ENCODE measurements at regions not wholly inside any gene's neighbourhood (a gene's known extent, or its start where the extent isn't known, plus 50 kb on each side); places are given as distances from the start of the nearest gene placed in this dataset.

DNA sequence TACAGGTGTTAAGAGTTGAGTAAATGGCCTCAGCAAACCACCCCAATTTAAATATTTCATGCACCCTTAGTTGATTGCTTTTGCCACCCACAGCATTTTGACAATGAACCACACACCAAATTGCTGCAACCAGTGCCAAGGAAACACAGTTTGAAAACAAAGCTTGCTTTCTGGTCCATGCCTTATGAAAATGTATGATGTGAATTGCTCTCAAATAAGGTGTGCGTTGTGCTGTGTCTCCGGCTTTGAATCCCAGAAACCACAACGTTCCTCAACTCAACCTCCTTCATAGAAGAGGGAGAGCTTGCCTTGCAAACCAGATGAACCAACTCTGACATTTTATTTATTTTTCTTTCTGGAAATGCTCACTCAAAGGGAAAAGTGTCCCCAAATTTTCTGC lies 762.7 kb downstream of the TLE1 start:
- DNase-seq (ENCODE audit: low read depth): no peak

DNA sequence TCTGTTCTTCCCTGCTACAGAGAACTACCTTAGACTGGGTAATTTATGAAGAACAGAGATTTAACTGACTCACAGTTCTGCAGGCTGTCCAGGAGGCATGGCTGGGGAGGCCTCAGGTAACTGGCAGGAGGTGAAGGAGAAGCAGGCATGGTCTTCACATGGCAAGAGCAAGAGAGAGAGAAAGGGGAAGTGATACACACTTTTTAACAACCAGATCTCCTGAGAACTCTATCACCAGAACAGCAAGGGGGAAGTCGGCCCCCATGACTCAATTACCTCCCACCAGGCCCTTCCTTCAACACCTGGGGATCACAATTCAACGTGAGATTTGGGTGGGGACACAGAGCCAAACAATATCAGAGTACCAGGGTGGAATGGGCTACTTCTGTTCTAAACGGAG lies 766.8 kb downstream of the TLE1 start:
- DNase-seq (ENCODE audit: low read depth): no peak

DNA sequence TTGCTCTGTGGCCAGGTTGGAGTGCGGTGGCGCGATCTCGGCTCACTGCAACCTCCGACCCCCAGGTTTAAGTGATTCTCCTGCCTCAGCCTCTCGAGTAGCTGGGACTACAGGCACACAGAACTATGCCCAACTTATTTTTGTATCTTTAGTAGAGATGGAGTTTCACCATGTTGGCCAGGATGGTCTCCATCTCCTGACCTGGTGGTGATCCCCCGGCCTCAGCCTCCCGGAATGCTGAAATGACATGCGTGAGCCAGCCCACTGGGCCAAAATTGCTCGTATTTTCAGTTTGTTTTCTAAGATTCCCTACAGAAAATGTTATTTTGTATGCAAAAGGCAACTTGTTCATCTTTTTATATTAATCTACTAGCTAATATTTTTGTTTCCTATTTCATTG lies 782.6 kb downstream of the TLE1 start:
- DNase-seq (ENCODE audit: low read depth): no peak

DNA sequence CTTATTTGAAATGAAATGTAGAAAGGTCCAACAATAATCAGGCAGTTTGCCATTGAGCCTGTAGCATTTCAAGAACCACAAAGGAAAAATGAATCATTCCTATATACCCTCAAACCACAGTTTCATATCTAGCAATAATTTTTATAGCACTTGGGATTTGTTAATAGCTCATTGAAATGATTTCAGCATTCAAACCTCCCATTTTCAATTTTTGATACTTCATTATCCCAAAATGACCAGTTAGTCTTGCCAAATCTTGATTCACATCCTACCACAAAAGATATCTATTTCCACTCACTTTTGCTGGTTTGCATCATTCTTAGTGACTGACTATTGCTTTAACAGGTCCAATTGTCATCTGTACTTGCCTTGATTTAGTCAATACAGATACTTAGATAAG lies 790.1 kb downstream of the TLE1 start:
- DNase-seq (ENCODE audit: low read depth): no peak

DNA sequence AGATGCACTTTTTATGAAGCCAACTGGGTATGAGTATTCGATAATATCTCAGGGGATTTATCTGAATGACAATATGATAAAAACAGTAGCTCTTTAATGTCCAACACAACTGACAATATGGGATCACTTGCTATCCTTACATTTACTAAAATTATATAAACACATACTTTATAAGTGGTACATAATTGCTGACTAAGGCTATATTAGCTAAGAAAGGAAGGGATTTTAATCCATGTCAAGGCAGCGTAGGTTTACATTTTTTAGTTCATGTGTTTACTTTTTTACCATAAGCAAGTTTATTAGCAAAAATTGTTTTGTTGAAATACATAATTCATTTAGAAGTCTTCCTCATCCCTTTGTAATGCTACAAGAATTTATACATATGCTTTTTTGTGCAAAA lies 796.2 kb downstream of the TLE1 start:
- no peak for DNase-seq (ENCODE audit: low read depth)

DNA sequence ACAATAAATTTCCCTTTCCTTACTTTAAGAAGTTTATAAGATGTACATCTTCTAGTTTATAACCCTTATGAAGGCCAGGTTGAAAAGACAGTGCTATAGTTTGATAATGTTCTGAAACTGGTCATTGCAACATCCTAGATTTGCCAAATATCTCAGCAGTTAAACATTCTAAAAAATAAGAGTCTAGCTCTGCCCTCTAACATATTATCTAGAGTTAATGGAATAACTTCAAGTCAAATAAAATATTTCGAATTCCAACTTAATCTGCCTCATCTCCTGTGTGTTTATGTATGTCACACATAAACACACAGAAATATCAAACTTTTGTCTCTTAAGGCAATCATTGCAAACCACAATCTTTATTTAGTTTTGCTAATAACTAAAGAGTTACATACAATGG lies 796.6 kb downstream of the TLE1 start:
- DNase-seq (ENCODE audit: low read depth): no peak

DNA sequence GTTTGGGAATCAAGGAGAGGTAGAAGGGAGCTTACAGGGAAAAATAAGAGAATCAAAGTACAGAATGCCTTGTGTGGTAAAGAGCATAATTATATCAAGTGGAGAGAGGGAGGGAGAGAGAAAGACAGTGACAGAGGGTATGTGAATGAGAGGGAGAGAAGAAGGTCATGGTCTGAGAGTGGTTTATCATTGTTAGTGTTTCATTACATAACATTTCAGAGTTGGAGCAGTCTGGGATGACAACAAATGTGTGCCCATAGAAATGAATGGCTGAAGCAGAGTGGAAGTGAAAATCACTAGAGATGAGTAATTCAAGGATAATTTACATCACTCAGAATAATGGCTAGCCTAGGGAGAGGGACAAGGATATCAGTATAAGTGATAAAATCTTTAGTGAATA lies 799.2 kb downstream of the TLE1 start:
- no peak for DNase-seq (ENCODE audit: low read depth)

DNA sequence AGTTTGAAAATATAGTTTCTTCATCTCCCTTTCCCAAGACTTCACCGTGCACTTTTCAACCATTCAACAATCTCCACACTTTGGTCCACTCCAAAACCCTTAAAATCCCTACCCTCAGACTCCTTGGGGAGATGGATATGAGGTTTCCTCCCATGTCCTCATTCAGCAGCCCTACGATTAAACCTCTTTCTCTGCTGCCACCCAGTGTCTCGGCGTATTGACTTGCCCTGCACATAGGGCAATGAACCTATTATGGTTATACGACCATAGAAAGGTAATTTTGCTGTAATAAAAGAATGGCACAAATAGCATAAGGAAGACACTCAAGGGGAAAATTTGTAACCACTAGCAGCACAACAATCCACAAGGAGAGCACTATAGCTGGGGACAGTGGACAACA lies 803.5 kb downstream of the TLE1 start:
- DNase-seq (ENCODE audit: low read depth): no peak

DNA sequence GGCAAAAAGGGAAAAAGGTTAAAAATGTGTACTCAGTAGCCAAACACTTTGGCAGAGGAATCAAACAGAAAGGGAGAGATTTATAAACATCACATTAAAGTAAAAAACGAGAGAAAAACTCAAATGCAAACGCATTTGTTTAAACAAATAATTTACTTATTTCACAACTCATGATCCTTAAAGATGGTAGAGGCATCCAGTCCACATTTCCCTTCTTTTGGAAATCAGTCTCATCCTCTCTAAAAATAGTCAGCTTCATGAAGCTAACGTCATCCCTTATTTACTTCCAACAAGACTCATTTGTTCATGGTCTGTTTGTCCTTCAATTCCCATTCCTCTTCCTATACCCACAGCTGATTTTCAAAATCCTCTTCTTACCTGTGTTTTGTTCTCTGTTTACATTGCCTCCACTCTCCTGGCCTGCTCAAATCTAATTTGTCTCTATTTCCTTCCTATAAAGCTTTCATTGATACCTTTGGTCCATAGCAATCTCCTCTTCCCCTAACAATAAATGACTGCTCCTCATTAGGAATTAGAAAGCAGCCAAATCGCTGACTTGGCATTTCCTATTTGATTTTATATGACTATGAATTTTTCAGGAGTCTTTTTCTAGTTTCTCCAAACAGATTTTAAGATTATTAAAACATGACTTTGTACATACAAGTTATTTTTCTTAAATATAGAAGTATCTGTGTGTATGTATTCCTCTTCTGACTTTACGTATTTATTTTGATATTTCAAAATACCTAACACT lies 805.3 kb downstream of the TLE1 start:
- no peak for DNase-seq (ENCODE audit: low read depth)

DNA sequence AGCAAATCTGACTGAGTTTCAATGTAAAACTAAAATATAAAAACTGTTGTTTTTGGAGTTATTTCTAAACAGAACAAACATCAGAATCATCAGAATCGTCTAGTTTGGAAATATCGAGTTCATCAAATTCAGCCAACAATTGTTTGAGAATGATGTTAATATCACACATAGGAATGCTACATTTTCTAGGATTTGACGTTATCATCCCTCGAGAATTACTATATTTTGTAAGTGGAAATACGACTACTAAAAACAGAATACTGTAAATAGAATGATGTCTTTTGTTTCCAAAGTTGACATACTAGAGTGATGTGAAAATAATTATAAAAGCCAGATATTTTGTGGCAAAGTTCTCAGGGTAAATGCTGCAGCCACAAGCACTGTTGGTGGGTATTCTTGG lies 805.9 kb downstream of the TLE1 start:
- no peak for DNase-seq (ENCODE audit: low read depth)

DNA sequence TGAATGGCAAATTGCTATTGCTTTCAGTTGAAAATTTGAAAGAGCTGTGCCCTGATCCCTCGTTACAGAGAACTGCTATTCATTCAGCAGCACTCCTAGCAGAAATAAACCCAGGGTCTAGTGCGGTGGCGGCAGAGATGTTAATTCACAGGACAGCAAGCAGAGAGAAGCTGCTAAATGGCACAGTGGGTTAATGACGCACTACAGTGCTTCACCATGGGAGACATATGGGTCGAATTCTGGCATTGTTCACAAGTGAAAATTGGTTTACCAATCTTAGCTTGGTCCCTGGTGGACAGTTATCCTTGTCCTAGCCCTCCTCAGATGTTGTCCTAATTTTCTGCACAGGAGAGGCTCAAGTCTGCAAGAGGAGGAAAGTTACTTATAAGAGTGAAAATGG lies 807.4 kb downstream of the TLE1 start:
- no peak for DNase-seq (ENCODE audit: low read depth)

DNA sequence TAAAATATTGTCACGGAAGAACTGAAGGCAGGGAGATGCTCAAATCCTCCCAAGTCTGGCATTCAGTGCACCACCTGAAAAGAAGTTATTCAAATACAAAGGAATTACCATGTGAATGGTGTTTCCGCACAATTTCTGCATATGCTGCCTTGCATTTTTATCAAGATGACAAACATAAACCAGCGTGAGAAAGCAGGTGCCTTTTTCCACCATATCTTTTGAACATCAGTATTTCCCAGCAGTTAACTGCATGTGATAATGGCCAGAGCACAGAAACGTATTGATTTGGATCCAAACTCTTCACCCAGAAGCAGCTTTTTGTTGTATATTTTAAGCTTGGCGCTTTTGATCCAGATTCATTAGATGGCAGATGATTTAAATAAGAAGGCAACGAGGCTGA lies 808.0 kb downstream of the TLE1 start:
- no peak for DNase-seq (ENCODE audit: low read depth)

DNA sequence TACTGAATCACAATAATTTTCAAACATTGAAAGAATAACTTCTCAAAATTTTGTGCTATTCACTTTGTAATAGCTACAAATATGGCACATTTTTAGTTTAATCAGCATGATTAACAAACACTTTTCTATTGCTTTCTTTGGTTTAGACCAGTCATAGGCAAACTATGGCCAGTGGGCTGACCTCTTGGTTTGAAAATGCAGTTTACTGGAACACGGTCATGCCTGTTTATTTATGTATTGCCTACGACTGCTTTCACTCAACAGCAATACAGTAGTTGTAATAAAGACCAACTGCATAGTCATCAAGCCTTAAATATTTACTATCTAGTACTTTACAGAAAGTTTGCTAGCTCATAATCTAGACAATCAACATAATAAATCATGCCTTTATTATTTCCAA lies 810.8 kb downstream of the TLE1 start:
- no peak for DNase-seq (ENCODE audit: low read depth)

DNA sequence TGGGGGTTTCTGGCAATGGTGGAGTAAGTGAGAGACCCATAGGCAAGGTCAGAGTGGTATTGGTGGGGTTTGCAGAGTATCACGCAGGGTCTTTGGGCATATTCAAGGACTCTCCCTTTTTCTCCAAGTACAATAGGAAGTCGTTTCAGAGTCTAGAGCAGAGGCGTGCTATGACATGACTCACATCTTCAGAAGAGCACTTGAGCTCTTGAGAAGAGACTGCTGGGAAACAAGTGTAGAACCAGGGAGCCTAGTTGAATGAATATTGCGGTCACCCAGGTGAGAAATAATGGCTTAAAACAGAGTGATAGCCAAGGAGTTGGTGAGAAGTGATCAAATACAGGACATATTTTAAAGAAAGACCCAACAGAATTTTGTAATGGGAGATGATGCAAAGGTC lies 813.4 kb downstream of the TLE1 start:
- no peak for DNase-seq (ENCODE audit: low read depth)

DNA sequence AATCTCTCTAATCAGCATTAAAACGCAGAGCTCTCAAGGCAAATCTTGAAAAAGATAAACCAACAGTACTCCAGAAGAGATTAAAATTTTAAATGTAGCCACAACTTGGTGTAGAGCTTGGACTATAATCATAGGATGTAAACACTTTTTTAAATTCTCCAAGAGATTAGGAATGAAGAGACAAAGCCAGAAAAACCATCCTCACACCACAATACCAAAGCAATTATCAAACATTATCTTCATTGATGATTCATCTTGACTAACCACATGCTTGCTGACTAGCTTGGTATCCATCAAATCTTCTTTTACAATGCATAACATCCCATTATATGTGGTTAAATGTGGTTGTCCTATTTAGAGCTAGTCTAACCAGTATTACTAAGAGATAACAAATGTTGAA lies 815.1 kb downstream of the TLE1 start:
- DNase-seq (ENCODE audit: low read depth): no peak

DNA sequence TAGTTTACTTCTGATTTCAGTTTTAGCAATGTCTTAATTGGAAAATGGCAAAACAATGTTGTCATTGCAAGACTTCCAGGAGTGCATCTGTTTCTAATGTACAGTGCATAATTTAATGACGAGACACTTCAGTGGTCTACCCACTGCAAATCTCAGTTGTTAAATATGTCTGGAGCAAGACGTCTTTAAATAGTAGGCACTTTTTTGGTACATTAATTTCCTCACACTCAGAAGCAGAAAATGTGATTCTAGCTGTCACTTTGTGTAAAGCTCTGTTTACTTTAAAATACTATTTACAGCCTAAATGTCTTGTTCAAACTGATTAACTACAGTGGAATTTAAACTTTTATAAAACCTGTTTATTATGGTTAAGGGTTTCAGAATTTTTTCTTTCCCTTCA lies 815.5 kb downstream of the TLE1 start:
- no peak for DNase-seq (ENCODE audit: low read depth)

DNA sequence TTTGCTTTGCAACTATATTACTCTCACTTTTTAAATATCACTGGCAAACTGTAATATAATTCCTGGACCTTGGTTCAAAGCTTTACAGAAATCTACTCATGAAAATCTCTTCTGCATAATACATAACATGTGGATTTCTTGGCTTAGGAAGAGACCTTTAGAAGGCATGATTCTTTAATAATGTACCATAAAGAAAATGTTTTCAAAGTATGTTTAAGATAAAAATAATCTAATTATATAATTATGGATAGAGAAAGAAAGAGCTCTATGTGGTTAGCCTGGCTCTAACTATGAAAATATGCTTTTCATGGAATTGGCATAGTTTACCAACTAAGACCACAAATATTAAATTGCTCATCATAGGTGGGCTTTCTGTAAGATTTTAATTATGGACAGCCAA lies 817.8 kb downstream of the TLE1 start:
- no peak for DNase-seq (ENCODE audit: low read depth)

DNA sequence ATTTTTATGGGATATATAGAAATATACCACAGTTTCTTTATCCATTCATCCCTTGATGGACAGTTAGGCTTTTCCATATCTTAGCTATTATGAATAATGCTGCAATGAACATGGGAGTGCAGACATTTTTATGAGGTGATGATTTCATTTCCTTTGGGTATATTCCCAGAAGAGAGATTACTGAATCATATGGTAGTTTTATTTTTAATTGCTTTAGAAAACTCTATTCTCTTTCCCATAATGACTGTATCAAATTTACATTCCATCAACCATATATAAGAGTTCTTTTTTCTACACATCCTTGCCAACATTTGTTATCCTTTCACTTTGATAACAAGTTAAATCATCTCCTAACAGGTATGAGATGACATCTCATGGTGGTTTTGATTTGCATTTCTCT lies 821.6 kb downstream of the TLE1 start:
- no peak for DNase-seq (ENCODE audit: low read depth)

DNA sequence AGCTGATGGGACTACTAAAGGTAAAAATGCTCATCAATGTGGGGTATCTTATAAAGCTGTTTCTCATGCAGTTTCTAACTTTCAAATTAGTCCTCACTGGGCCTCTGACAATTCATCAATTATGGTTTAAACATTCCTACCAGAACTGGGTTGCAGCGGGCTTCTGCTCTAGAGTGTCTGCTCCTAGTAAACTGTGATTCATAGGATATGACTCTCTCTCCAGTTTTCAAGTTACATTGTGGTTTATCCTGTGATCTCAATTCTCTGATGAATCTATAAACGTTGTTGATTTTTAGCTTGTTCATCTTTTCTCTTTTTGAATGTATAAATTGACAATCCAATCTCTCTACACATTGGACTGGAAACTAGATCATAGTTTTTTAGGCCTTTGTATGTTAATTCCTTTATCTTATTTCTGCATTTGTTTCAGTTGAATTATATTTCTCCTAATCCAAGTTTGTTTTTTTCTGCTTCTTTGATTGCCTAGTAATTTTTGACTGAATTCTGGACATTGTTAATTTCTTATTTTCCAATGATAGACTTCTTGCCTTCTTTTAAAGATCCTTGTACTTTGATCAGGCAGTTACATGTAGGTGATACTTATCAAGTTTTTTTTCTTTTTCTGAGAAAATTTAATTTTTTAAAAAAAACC lies 822.6 kb downstream of the TLE1 start:
- no peak for DNase-seq (ENCODE audit: low read depth)

DNA sequence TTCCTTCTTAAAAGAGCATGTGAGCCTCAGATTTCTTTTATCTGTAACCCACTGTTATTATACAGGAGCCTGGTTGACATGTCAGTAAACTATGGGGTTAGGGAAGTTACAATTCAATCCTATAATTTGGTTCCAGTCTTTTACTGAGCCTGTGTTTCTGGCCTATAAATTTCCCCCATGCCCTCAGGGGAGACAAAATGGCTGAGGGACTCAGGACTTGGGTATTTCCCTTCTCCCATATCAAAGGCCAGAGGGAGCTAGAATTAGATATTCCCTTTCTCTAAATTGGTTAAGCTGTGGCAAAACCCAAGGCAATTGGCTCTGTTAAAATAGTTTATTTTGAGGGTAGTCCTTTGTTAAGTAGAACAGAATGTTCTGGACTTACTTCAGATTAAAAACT lies 823.2 kb downstream of the TLE1 start:
- no peak for DNase-seq (ENCODE audit: low read depth)

DNA sequence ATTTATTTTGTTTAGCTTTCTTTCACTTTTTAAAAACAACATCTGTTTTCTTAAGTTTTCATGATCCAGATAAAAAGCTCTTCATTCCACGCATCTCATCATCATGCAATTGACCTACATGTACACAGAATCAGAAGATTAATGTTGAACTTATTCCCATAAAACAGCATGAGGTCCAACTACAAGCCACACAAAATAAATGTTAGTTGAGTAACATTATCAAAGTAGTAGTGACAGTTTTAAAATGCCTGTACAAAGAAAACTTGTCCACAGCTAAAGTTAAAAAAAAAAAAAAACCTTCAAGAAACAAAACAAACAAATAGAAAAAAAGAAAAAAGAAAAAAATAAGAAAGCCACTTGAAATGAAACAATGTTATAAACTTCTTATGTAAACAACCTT lies 846.3 kb downstream of the TLE1 start:
- no peak for DNase-seq (ENCODE audit: low read depth)

DNA sequence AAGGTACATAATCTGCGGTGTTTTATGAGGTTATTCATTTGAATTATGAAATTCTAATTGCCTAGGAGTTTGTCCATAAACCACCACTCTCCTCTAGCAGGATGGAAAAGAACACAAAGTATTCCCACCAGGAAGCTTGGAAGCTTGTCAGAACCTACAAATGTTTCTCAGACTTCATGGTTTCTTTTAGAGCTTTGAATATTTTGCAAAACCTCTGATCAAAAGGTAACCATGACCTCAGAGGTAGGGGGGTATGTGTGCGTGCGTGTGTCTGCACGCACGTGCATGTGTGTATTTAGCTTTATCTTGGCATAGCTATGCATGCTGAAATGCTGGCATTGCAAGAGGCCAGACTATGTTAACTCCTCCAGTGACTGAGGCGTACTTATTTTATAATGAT lies 847.0 kb downstream of the TLE1 start:
- no peak for DNase-seq (ENCODE audit: low read depth)

DNA sequence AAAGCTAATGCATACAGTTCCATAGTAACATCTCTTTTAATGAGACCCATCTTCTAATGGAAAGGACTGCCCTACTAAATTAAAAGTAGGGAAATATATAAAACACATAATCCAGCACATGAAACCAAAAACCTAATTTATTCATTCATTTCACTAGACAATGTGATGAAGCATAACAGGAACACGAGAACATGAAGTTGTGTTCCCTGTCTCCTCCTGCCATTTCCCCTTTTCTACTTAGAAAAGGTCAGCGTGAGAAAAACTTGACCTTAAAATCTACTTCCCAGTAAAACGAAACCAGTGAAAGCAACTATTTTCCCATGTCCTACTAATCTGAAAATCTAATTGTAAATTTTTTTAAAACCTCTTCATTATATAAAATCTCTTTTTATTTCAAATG lies 847.5 kb downstream of the TLE1 start:
- no peak for DNase-seq (ENCODE audit: low read depth)

Measured in activated T-cell treated with anti-CD3 and anti-CD28 coated beads for 48 hours (primary cell).